Kidney epithelial cell (primary cell): ENCODE measurements at regions not wholly inside any gene's neighbourhood (a gene's known extent, or its start where the extent isn't known, plus 50 kb on each side); places are given as distances from the start of the nearest gene placed in this dataset.

ENCODE experiments used
- DNase-seq: peaks from one replicate; pipeline ENCODE4 v3.0.0-alpha.2; 2010; ENCODE audit warnings: low read depth
- H3K27me3 ChIP-seq: 2 replicates; pipeline ENCODE4 v1.6.0; 2011; ENCODE audit warnings: low read length; ENCODE audit not compliant: control insufficient read depth, insufficient read depth
- H3K36me3 ChIP-seq: 2 replicates; pipeline ENCODE4 v1.5.1; 2011; ENCODE audit warnings: low read length; ENCODE audit not compliant: control insufficient read depth, insufficient read depth
- H3K4me3 ChIP-seq: 2 replicates; pipeline ENCODE4 v1.5.1; 2011; ENCODE audit warnings: low read depth, mild to moderate bottlenecking, control low read depth, low read length
- TF ChIP-seq, protein P1 (sequence below): IDR thresholded peaks from 2 replicates; pipeline ENCODE4 v1.5.1; 2011; ENCODE audit warnings: mild to moderate bottlenecking, moderate library complexity, low read length, control low read depth, inconsistent platforms; ENCODE audit not compliant: insufficient read depth, poor library complexity, severe bottlenecking

DNA sequence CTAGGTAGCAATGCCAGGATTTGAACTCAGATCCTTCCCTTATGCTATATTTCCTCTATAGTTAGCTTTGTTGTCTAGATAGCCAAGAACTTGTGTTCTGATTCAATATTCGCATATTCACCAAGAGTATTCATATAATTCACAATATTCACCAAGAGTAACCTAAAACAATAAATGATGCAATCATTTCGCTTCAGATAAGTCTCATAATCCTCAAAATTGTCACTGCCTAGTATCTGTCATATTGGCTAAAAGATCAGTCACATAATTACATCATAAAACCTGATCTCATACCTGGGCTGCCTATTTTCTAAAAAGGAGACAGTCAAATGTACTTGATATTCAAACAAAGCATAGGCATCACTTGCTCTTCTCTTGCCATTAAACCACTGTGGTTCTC lies 199.7 kb upstream of the CPEB2 start:
- H3K36me3 ChIP-seq, result no peaks in the 10 kb centered on the region
- no peaks in the 10 kb centered on the region for H3K27me3 ChIP-seq
- no peak for DNase-seq
- no peak overlapping the region for H3K4me3 ChIP-seq
- TF ChIP-seq, protein P1, sequence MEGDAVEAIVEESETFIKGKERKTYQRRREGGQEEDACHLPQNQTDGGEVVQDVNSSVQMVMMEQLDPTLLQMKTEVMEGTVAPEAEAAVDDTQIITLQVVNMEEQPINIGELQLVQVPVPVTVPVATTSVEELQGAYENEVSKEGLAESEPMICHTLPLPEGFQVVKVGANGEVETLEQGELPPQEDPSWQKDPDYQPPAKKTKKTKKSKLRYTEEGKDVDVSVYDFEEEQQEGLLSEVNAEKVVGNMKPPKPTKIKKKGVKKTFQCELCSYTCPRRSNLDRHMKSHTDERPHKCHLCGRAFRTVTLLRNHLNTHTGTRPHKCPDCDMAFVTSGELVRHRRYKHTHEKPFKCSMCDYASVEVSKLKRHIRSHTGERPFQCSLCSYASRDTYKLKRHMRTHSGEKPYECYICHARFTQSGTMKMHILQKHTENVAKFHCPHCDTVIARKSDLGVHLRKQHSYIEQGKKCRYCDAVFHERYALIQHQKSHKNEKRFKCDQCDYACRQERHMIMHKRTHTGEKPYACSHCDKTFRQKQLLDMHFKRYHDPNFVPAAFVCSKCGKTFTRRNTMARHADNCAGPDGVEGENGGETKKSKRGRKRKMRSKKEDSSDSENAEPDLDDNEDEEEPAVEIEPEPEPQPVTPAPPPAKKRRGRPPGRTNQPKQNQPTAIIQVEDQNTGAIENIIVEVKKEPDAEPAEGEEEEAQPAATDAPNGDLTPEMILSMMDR, result no peak

DNA sequence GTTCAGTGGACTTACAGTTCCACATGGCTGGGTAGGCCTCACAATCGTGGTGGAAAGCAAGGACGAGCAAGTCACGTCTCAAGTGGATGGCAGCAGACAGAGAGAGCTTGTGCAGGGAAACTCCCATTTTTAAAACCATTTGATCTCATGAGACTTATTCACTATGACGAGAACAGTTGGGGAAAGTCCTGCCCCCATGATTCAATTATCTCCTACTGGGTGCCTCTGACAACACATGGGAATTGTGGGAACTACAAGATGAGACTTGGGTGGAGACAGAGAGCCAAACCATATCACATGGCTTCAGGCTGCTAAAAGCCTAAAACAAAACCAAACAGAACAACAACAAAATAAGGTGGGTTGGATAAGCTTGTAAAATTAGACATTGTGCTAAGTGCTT lies 194.4 kb upstream of the CPEB2 start:
- no peaks in the 10 kb centered on the region for H3K36me3 ChIP-seq
- no peak overlapping the region for H3K4me3 ChIP-seq
- no peaks in the 10 kb centered on the region for H3K27me3 ChIP-seq
- no peak for DNase-seq
- TF ChIP-seq, protein P1, result no peak

DNA sequence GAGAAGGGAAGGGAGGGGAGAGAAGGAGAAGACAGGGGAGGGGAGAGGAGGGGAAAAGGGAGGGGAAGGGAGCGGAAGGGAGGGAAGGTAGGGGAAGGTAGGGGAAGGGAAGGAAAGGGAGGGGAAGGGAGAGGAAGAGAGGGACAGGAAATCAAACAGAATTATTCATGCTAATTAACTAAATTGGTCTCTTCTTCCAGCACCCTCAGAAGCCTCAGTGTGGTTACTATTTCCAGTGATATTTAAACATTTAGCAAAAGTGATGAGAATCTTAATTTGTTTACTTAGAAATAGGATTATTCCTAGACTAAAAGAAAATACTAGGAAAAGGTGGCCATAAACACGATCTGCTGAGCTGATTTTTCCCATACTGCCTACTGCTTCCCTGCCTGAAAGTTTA lies 193.1 kb upstream of the CPEB2 start:
- TF ChIP-seq, protein P1, result no peak
- H3K36me3 ChIP-seq, result no peaks in the 10 kb centered on the region
- H3K27me3 ChIP-seq, result no peaks in the 10 kb centered on the region
- no peak for DNase-seq
- no peak overlapping the region for H3K4me3 ChIP-seq

DNA sequence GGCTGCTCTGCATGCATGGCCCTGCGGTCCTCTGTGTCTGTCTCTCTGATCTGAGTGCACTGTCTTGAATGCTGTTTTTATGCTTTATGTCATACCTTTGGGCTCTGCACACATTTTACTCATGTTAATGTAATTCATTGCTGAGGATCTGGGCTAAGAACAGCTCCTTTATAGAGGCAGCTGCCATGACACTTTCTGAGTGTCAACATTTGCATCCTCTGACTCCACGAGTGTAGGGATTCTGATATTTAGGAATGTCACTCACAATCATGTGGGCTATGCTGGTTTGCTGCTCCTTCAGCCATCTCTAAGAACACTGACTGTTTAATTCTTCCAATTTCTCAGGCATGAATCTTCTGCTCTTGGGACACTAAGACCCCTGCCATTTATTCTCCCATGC lies 192.2 kb upstream of the CPEB2 start:
- no peak for DNase-seq
- Histone ChIP-seq H3K36me3 (no peaks in the 10 kb centered on the region), H3K27me3 (no peaks in the 10 kb centered on the region), H3K4me3 (no peak overlapping the region)
- TF ChIP-seq, protein P1, result no peak

DNA sequence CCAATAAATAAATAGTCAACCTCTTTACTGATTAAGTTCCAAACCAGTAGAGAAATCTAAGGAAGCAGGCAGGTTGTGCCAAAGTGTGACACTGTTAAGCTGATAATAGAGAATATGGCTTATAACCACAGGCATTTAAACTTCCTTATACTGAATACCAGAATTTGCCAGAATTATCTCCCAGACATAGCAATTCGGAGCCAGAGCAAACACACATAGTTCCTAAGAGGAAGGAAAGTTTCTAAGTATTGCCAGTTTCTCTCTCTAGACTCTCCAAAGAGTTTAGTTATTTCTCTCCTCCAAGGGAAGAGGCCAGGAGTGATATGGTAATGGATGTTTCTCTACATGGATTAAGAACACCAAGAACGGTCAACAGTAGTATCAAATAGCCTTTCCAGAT lies 191.7 kb upstream of the CPEB2 start:
- Histone ChIP-seq H3K4me3 (no peak overlapping the region), H3K27me3 (no peaks in the 10 kb centered on the region), H3K36me3 (no peaks in the 10 kb centered on the region)
- DNase-seq, result no peak
- TF ChIP-seq, protein P1, result no peak

DNA sequence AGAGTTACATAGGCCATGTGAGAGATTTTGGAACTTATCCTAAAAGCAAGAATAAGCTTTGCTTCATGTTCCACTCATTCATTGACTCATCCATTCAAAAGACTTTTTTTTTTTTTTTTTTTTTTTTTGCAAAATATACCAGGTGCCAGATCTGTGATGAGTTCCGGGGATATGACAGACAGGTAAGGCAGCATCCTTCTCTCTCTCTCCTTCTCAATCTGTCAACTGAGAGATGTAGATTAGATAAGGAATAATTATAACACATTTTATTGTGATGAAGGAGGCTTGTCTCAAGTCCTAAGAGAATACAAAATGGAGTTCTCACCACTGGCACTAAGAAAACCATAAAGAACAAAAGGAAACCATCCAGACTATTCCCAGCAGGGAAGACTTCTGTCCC lies 190.2 kb upstream of the CPEB2 start:
- H3K36me3 ChIP-seq, result no peaks in the 10 kb centered on the region
- no peak overlapping the region for H3K4me3 ChIP-seq
- DNase-seq, result no peak
- H3K27me3 ChIP-seq, result no peaks in the 10 kb centered on the region
- TF ChIP-seq, protein P1, result no peak
